Activated naive CD4-positive, alpha-beta T cell treated with Interleukin-2 at 50 U/mL for 16 hours (primary cell): ENCODE measurements at regions not wholly inside any gene's neighbourhood (a gene's known extent, or its start where the extent isn't known, plus 50 kb on each side); places are given as distances from the start of the nearest gene placed in this dataset.

ENCODE experiments used
- DNase-seq: peaks from one replicate; pipeline ENCODE4 v3.0.0-alpha.2; 2020

DNA sequence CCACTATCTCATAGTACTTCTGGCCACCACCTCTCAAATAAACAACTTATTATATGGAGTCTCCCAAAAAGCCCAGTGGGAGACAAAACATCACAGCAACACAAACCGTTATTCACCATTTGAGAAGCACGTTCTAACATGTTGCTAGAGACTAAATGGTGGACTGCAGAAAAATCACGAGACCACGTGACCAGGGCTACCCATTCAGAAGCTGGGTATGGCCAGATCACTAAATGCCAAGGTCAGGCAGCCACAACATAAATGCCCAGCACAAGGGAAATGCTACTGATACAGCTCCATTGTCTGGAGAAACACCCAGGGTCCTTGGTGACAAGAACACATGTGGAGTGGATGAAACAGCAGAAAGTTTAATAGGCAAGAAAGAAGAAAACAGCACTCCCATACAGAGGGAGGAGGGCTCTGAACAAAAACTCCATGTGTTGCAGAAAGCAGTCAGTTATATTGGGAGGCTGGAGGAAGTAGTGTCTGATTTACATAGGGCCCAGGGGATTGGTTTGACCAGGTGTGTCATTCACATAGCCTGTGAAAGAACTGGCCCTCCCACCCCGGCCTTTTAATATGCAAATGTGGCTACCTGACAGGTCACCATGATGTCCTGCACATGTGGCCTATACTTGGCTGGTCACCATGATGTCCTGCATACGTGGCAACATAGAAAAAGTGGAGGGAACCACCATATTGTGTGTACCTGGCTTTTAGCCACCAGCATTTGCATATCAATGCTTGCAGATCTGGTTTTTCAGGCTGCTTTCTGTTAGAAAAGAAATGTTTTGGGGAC, 97.2 kb downstream of the TRIM36 start:
- DNase-seq, result no peak

DNA sequence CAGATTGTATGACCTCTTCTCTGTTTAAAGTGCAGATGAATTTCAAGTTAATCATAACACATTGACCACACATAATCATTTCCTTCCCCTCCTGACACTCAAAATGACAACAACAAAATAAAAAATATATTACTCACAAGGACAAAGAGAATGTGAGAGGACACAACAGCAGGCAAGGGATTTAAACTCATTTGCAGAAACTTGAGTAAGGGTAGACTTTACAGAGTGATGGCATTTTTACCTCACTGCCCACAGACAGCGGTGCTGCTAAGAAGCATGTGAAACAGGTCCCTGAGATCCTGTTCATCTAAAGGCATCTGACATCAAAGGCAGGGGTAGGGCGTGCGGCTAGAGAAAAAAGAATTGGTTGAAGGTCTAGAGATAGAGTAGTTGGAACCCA, 99.0 kb downstream of the TRIM36 start:
- no peak for DNase-seq

DNA sequence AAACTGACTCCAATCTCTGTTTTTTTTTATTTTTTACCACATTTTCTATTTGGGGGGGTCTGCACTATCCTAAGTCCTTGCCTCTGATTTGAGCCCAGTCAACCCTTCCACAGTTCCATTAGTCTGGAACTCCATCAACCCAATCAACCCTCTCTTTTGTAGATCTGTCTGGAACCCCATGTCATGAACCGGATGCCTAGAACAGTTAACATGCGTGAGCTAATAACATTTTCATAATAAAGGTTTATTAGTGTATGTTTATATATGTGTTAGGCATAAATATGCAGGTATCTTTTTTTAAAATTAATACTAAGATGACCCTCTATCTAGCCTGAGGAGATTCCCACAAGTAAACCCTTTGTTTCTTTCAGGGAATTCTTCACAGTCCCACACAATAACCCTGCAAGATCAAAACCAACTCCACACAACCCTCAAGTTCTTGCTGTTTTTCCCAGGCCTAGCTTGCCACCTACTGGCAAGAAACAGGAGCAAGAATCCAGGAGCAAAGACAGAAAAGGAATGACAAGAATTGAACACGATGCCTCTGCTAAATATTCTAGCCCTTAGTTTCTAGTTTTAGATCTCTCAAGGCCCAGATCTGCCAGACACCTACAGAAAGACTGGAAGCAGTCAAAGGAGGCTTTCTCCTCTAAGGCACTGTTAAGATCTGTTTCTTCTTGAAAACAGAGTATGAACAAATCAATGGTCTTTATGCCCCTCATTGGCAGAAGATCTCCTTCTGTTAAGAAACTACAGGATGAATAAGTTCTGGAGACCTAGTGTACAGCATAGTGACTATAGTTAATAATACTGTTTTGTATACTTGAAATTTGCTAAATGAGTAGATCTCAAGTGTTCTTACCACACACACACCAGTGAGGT, 100.4 kb downstream of the TRIM36 start:
- DNase-seq, result no peak

DNA sequence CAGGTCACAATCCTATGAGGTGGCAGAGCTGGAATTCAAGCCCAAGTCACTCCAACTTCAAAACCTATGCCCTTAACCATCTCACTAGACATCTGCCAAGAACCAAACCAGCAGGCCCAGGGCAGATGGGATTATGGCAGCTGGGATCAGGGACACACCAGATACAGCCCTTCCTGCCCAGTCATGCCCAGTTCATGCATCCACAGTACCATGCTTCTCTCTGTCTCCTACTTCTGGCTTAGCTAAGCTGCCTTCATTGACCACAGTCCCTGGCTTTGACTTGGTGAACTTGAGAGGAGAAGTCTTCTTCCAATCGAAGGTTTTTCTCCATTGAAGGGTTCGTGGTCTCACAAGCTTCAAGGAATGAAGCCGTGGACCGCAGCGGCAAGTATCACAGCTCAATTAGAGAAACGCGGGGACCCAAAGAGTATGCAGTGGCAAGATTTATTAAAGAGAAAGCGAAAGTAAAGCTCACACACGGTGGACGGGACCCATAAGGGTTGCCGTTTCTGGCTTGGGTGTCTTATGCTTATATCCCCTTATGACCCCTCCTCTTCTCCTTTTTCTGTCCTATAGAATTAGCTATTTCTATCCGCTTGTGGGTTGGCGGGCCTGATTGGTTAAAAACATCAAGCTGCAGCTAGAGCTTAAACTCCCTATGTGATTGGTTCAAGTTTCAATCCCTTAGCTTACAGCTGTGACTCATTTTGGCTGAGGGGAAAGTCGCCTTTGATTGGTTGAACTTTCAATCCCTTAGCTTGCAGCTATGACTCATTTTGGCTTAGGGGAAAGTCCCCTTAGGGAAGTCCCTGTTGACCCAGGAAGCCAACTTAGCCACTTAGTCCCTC, 101.2 kb downstream of the TRIM36 start:
- peak; percentile 6 for DNase-seq

DNA sequence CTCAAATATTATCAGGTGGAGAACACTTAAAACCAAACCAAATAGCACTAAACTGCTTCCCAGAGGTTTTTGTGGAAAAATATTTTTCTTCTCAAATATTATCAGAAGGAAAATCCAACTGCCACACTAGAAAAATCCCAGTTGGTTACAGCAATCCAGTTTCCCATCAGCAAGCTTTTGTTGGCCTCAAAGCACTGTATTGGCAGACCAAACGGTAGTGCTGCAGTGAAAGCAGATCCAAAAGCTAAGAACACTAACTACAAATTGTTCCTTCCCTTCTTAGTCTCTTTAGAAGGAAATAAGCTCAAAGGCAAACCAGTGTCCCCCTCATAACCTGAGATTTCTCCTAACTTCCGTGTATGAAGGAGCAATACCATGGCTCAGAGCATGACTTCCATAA, 105.3 kb downstream of the TRIM36 start:
- no peak for DNase-seq

DNA sequence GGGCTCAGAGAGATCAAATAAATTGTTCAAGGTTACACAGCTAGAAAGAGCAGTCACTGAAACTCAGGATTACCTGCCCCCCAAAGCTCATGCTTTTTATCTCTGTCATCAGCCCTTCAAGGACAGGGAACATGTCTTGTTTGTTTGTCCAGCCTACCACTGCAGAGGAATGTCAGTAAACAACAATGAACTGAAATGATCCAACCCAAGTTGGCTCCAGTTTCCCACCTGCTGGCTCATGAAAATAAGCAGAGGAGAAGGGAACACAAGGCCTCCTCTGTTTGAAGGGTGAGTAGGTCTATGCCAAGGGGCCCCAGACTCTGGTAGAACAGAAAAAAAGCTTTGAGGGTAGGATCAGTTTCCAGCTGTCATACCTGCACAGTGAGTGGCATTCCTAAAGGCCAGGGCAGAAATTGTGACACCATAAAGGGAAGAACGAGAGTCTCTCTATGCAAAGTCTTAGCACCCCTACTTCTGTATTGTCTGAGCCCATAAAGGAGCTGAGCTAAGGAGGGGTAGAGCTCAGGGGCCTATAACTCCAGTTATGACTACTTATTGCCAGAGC, 115.2 kb downstream of the TRIM36 start:
- no peak for DNase-seq

DNA sequence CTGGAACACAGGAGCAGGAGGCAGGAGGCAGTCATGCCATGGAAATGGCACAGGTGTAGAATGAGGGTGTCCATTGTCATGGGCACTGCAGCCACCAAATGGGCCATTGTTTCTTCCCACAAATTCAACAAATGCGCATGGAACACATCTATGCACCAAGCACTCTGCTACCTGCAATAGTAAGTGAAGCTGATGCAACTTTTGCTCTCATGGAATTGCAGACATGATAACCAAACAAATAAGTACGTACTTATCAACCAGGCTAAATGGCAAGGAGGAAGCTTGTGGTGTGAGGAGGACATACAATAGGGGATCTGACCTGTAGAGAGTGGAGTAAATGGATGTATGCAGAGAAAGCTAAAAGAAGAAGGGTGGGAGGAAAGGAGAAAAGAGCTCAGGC, 116.8 kb downstream of the TRIM36 start:
- DNase-seq, result no peak

DNA sequence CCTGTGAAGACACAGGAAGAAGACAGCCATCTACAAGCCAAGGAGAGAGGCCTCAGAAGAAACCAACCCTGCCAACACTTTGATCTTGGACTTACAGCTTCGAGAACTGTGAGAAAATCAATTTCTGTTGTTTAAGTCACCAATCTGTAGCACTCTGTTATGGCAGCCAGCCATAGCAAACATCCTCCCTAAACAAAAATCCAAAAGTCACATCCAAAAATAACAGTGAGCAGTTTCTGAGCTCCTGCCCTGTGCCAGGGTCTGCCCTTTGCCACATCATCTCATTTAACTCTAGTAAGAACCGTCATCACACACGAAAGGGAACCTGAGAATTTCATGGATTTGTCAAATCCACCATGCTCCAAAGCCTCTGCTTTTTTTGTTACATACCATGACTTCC, 118.8 kb downstream of the TRIM36 start:
- DNase-seq, result no peak

DNA sequence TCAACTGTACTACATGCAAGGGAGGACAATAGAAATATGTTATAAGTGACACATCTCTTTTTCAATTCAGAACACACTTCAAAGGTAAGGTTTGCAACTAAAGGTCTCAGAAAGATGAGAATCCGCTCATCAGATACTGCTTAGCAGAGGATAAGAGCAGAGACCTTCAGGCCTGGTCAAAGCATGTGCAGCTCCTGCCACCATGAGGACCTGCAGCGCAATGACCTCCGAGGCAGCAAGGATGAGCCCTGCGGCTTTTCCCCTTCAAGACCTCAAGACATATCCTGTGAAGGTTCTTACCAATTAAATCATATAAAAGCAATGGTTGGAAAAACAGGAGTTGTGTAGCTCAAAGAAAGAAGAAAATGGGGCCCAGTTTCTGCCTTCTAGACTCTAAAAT, 135.8 kb downstream of the TRIM36 start:
- no peak for DNase-seq

DNA sequence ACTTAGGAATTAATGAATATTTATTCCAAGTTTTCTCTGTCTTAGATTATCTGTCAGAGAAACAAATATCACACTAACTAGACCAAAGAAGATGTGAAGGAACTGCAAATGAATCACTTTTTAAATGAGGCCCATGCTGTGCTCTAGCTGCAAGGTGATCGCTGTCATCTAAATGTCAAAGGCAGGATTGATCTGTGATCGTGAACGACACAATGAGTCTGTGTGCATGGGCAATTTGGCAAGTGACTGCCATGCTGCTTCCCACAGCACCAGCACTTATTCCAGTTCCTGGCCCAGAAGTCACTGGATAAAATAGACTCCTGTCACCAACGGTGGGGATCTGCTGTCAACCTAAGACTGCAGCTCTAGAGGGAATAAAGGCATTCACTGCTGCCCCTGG, 141.2 kb downstream of the TRIM36 start:
- no peak for DNase-seq

DNA sequence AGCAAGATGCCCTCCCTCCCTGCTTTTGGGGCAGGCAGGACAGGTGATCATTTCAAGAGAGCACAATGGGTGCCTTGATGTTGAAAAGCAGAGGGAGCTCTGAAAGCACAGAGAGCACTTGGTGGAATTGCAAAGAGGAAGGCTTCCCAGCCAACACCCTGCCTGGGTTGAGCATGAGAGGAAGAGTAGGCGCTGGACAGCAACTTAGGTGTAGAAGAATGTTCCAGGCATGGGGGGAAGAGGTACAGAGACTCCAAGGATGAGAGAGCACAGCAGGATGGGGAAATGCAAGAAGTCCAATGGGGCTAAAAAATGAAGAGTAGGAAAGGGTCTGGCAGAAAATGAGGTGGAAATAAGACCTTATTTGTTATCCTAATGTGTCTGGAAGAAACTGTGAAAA, 144.8 kb downstream of the TRIM36 start:
- no peak for DNase-seq

DNA sequence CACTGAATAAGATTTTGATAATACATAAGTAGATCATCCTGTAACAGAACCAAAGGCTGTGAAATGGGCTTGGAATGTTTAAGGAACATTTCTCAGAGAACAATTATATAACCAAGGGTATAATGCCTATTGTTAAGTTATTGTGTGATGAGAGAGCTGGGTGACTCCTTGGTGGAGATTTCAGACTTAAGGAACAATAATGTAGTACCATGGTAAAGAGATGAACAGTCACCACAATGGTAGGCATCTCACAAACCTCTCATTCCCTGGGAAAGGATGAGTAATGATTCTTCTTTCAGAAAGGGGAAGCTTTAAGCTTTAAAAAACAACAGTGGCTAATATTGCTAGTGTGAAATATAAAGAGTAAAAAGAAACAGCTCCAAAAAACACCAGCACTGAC, 147.4 kb downstream of the TRIM36 start:
- no peak for DNase-seq

DNA sequence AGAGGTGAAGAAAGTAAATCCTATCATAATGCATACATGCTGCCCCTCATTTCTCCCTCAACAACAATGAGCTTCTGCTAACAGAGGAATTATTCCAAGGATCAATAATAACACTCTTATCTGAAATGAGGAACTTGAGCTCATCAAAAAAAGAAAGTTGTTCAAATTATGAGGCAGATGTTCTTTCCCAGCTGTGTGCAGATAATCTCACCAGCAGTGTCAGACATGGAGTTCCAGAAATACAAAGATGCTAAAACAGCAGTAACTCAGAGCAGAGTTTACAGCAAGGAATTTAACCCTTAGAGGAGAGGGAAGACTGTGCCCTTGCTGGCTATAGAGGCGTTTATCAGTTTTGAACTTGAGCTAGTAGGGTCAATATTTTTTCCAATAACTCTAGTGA, 153.1 kb downstream of the TRIM36 start:
- no peak for DNase-seq

DNA sequence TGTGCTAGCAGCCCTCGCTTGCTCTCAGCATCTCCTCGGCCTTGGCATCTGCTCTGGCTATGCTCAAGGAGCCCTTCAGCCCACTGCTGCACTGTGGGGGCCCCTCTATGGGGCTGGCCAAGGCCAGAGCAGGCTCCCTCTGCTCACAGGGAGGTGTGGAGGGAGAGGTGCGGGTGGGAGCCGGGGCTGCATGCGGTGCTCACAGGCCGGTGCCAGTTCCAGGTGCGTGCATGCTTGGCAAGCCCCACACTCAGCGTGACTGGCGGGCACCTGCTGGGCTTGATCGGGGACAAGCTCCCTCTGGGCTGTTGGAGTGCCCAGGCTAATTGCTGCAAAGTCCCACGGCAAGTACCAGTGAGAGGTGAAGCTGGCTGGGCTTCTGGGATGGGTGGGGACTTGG, 170.5 kb downstream of the TRIM36 start:
- DNase-seq, result no peak

DNA sequence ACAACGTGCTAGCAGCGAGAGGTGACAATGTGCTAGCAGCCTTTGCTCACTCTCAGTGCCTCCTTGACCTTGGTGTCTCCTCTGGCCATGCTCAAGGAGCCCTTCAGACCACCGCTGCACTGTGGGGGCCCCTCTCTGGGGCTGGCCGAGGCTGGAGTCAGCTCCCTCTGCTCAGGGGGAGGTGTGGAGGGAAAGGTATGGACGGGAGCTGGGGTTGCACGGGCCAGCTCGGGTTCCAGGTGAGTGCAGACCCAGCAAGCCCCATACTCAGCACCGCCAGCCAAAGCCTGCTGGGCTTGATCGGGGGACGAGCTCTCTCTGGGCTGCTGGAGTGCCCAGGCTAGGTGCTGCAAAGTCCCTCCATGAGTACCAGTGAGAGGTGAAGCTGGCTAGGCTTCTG, 180.2 kb downstream of the TRIM36 start:
- DNase-seq, result no peak

DNA sequence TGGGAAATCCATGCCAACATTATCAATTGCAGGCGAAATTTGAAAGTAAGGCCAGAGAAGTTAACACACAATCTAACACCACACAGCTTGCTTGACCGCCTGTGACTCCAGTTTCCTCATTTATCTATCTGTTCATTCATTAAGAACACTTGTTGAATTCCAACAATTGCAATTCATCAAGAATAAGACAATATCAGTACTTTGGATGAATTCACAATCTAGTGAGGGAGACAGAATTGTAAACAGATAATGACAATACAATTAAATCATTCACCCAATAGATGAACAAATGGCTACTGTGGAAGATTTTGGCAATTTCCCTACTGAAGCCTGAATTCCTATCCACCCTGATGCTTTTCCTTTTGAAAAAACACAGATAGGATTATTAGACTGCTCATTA, 181.6 kb downstream of the TRIM36 start:
- DNase-seq, result no peak

DNA sequence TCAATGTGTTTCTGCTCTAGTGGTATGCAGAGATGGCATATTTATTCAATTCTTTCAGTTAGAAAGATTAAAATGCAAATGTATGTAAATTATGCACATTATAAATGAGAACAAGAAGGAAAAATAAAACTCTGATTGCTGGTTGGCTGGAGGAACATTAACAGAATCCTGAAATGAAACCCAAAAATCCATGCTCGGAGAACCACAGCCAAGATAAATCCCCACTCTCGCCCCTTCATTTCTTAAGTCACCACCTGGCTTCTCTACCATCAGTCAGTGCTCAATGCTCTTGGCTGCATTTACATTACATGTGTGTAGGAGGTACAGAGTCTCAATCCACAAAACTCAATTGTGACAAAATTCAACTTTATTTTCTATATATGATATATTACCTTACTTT, 184.9 kb downstream of the TRIM36 start:
- DNase-seq, result no peak

DNA sequence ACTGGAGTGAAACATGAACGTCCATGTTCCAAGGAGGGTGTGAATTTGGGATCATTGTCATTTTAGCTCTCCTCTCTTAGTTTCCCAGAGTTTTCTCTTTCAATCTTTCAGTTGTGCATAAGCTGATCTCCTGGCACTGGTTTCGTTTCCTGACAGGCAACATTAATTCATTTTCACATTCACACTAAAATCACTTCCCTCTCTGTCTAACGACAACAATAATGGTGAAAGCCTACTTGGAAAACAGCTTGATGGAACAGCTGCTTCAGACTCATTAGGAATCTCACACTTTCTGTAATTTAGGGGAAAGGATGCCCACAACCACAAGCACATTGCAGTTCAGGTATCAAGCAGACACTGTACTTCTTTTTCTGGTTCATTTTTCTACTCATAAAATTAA, 188.6 kb downstream of the TRIM36 start:
- no peak for DNase-seq

DNA sequence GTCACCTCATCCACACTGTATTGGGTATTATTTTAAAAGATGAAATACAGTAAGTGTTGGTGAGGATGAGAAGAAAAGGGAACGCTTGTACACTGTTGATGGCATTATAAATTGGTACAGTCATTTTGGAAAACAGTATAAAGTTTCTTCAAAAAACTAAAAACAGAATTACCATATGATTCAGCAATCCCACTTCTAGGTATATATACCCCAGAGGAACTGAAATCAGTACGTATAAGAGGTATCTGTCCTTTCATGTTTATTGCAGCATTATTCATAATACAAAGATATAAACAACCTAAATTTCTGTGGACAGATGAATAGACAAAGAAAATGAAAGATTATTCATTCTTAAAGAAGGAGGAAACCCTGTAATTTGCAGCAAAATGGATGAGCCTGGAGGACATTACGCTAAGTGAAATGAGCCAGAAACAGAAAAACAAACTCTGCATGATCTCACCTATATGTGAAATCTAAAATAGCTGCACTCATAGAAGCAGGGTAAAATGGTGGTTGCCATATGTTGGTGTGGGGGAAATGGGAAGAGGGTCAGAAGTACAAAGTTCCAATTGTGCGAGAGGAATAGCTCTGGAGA, 191.6 kb downstream of the TRIM36 start:
- DNase-seq, result no peak

DNA sequence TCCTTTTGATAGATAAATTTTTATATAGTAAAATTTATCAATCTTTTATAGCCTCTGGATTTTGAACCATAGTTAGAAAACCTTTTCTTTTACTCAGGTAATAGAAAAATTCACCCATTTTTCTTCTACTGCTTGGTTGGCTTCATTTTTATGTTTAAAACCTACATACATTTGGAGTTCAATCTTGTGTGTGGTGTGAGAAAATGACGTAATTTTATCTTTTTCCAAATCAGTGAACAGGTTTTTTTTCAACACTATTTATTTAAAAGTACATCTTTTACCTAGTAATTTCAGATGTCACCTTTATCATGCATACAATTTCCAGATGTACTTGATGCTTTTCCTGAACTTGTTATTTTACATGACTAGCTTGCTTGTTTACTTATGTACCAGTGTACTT, 200.2 kb downstream of the TRIM36 start:
- no peak for DNase-seq

DNA sequence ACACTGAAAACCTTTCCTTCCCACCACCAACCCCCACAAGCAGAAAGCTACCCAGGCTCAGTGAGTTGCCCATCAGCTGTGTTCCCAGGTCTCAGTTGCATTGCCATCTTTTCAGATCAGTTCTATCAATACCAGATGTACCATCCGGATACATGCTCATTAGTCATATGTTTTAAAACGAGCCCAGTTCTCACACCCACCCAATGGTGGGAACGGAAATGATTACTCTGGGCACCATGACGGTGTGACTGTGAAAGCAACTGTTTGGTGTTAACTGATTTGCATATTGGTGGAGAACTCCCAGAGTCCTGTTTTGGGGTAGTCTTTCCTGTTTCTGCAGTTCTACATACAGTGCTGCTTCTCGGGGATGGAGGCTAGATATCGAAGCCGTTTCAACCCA, 212.3 kb downstream of the TRIM36 start:
- no peak for DNase-seq

DNA sequence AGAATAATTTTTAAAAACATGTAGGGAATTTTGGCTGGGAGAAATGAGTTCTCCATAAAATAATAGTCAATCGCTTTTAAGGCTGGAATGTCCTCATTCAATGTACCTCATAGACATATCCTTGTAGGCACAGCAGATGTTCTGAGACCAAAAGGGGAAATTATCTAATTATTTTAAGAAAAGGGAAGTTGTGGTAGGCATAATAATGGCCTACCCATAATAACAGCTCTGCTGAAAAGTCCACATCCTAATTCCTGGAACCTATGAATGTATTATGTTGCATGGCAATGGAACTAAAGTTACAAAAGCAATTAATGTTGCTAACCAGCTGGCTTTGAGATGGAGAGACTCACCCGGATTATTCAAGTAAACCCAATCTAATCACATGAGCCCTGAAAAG, 216.1 kb downstream of the TRIM36 start:
- DNase-seq, result no peak

DNA sequence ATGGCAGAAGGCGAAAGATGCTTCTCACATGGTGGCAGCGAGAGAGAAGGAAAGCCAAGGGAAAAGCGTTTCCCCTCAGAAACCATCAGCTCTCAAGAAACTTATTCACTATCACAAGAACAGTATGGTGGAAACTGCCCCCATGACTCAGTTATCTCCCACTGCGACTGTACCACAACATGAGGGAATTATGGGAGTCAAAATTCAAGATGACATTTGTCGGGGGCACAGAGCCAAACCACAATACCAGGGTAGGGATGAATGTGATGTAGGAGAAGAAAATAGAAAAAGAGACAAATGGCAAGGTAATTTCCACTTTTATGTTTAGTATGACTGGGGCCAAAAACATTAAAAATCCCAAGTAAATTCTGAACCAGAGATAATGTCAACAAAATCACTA, 216.8 kb downstream of the TRIM36 start:
- no peak for DNase-seq
